Sigmoid colon (tissue), 6 donors: ENCODE measurements at regions not wholly inside any gene's neighbourhood (a gene's known extent, or its start where the extent isn't known, plus 50 kb on each side); places are given as distances from the start of the nearest gene placed in this dataset.

Source experiments
- DNase-seq: peaks from one replicate; pipeline ENCODE4 v3.0.0-alpha.2; 2019
- H3K27ac ChIP-seq, 4 donors: fragments of 200-600 bp; sonication (generic); one replicate each; pipeline ENCODE4 v1.5.1; 2016 to 2019; ENCODE audit warnings: mild to moderate bottlenecking in 1 of 4
- H3K27me3 ChIP-seq, 3 donors: fragments of 200-600 bp; sonication (generic); one replicate each; pipeline ENCODE4 v1.5.1; 2019; ENCODE audit warnings: mild to moderate bottlenecking in 1 of 3
- H3K36me3 ChIP-seq, 4 donors: fragments of 200-600 bp; sonication (generic); one replicate each; pipeline ENCODE4 v1.5.1; 2016 to 2019
- H3K4me1 ChIP-seq, 4 donors: fragments of 200-600 bp; sonication (generic); one replicate each; pipeline ENCODE4 v1.5.1; 2017 to 2019
- H3K4me3 ChIP-seq, 4 donors: fragments of 200-600 bp; sonication (generic); one replicate each; pipeline ENCODE4 v1.5.1; 2017 to 2019; ENCODE audit warnings: mild to moderate bottlenecking in 2 of 4, moderate library complexity in 1 of 4
- H3K9me3 ChIP-seq, 4 donors: fragments of 200-600 bp in 3 of 4; sonication (generic) in 3 of 4; one replicate each; pipeline versions ENCODE4 v1.5.1 to v1.6.1; 2013 to 2019
- CTCF ChIP-seq, 4 experiments: fragments of 450-650 bp in 3 of 4; fragments of 200-600 bp in 1 of 4; IDR thresholded peaks; one replicate each; pipeline ENCODE4 v1.5.1; 2016 to 2019; ENCODE audit warnings: antibody characterized with exemption in 4 of 4, mild to moderate bottlenecking in 3 of 4, moderate library complexity in 2 of 4
- EP300 ChIP-seq, 4 donors: sonication (generic); formaldehyde crosslinking; IDR thresholded peaks; one replicate each; pipeline ENCODE4 v1.6.1; 2017; ENCODE audit warnings: antibody characterized with exemption in 4 of 4
- POLR2A ChIP-seq, 2 donors: fragments of 450-650 bp; IDR thresholded peaks; one replicate each; pipeline ENCODE4 v1.6.1; 2016; ENCODE audit warnings: antibody characterized with exemption in 2 of 2, mild to moderate bottlenecking in 2 of 2, moderate library complexity in 2 of 2
- POLR2AphosphoS5 ChIP-seq, 4 donors: sonication (generic); formaldehyde crosslinking; IDR thresholded peaks; one replicate each; pipeline ENCODE4 v1.6.1; 2017; ENCODE audit warnings: antibody characterized with exemption in 4 of 4
- WGBS, 2 donors: extraction: QIAGEN DNeasy Blood & Tissue Kit; methylation state at CpG; one replicate each; pipeline ENCODE4 v1.1.7; 2013; 5-methylcytosine and 5-hydroxymethylcytosine counted together
- intact Hi-C: fragments of 100-400 bp; cut with DNase I; formaldehyde crosslinking; loops from one replicate; pipeline ENCODE4 v1.15.1; 2023
- donor health status: healthy with polysubstance abuse.
- donor health status: healthy.

- no peak for TF ChIP-seq EP300 (IDR thresholded peaks at IDR 0.05)
- no peak for TF ChIP-seq POLR2AphosphoS5 (IDR thresholded peaks at IDR 0.05)
- TF ChIP-seq POLR2A (IDR thresholded peaks at IDR 0.05), result no peak
- no peak for TF ChIP-seq CTCF (IDR thresholded peaks at IDR 0.05)
- DNase-seq, result no peak
- H3K36me3 ChIP-seq, result no peaks in the 10 kb centered on the region
- peaks cover 3 to 17% (median 12%) of the 10 kb centered on the region in 4 donors for H3K9me3 ChIP-seq
- intact Hi-C loops, result no loop called here
- H3K27ac ChIP-seq, result no peak overlapping the region
- WGBS, 2 donors, result 96 to 97% methylated on average over 15 of the region's 15 CpGs
- H3K27me3 ChIP-seq, result no peaks in the 10 kb centered on the region
- no peaks in the 10 kb centered on the region for H3K4me1 ChIP-seq
- H3K4me3 ChIP-seq, result no peak overlapping the region
These were observed 53.8 kb upstream of the C2CD4B start for GRCh38 chr15:62218841-62219240.

- DNase-seq, result no peak
- peaks cover 3 to 17% (median 12%) of the 10 kb centered on the region in 4 donors for H3K9me3 ChIP-seq
- no peaks in the 10 kb centered on the region for H3K36me3 ChIP-seq
- TF ChIP-seq CTCF (IDR thresholded peaks at IDR 0.05) (no peak), POLR2AphosphoS5 (IDR thresholded peaks at IDR 0.05) (no peak), EP300 (IDR thresholded peaks at IDR 0.05) (no peak)
- 84 to 91% methylated on average over 5 of the region's 5 CpGs for WGBS, 2 donors
- no peaks in the 10 kb centered on the region for H3K4me1 ChIP-seq
- intact Hi-C loops, result no loop called here
- H3K27me3 ChIP-seq, result no peaks in the 10 kb centered on the region
- no peak overlapping the region for H3K27ac ChIP-seq
- no peak overlapping the region for H3K4me3 ChIP-seq
These were observed 54.7 kb upstream of the C2CD4B start for GRCh38 chr15:62219799-62220198.

- Histone ChIP-seq H3K4me1 (no peaks in the 10 kb centered on the region), H3K4me3 (no peak overlapping the region), H3K36me3 (no peaks in the 10 kb centered on the region), H3K27me3 (no peaks in the 10 kb centered on the region), H3K27ac (no peak overlapping the region), H3K9me3 (peaks cover 0 to 2% (median 0%) of the 10 kb centered on the region in 4 donors)
- WGBS, 2 donors, result 81 to 82% methylated on average over 2 of the region's 2 CpGs
- TF ChIP-seq EP300 (IDR thresholded peaks at IDR 0.05), result no peak
- TF ChIP-seq CTCF (IDR thresholded peaks at IDR 0.05), result no peak
- TF ChIP-seq POLR2A (IDR thresholded peaks at IDR 0.05), result no peak
- no peak for TF ChIP-seq POLR2AphosphoS5 (IDR thresholded peaks at IDR 0.05)
- no peak for DNase-seq
- intact Hi-C loops, result no loop called here
These were observed 57.9 kb upstream of the C2CD4B start for GRCh38 chr15:62223020-62223419.

- no peak for DNase-seq
- intact Hi-C loops, result no loop called here
- 86 to 89% methylated on average over 1 of the region's 1 CpG for WGBS, 2 donors
- Histone ChIP-seq H3K9me3 (no peaks in the 10 kb centered on the region), H3K36me3 (no peaks in the 10 kb centered on the region), H3K4me3 (no peak overlapping the region), H3K27ac (no peak overlapping the region), H3K27me3 (no peaks in the 10 kb centered on the region), H3K4me1 (no peaks in the 10 kb centered on the region)
- TF ChIP-seq CTCF (IDR thresholded peaks at IDR 0.05) (no peak), POLR2A (IDR thresholded peaks at IDR 0.05) (no peak), EP300 (IDR thresholded peaks at IDR 0.05) (no peak), POLR2AphosphoS5 (IDR thresholded peaks at IDR 0.05) (no peak)
These were observed 63.5 kb upstream of the C2CD4B start for GRCh38 chr15:62228604-62229003.

- Histone ChIP-seq H3K9me3 (no peaks in the 10 kb centered on the region), H3K27me3 (no peaks in the 10 kb centered on the region), H3K36me3 (no peaks in the 10 kb centered on the region), H3K4me3 (no peak overlapping the region), H3K27ac (no peak overlapping the region), H3K4me1 (no peaks in the 10 kb centered on the region)
- 72 to 80% methylated on average over 3 of the region's 3 CpGs for WGBS, 2 donors
- intact Hi-C loops, result no loop called here
- TF ChIP-seq EP300 (IDR thresholded peaks at IDR 0.05), result no peak
- no peak for TF ChIP-seq POLR2A (IDR thresholded peaks at IDR 0.05)
- no peak for TF ChIP-seq CTCF (IDR thresholded peaks at IDR 0.05)
- no peak for TF ChIP-seq POLR2AphosphoS5 (IDR thresholded peaks at IDR 0.05)
- DNase-seq, result no peak
These were observed 66.8 kb upstream of the C2CD4B start for GRCh38 chr15:62231856-62232255.
